ENCODE measurements at regions not wholly inside any gene's neighbourhood (a gene's known extent, or its start where the extent isn't known, plus 50 kb on each side); places are given as distances from the start of the nearest gene placed in this dataset.

GRCh38 chr12:93060666-93061472, 131.8 kb upstream of the EEA1 start:
- no peak for TF ChIP-seq CTCF (conservative IDR thresholded peaks at IDR 0.05; ENCODE audit: low read length)
- no peak for TF ChIP-seq EZH2phosphoT487 (IDR thresholded peaks at IDR 0.05; ENCODE audit: borderline replicate concordance, low read depth, low read length)

All from OCI-LY7 (cell line).